CD4-positive, CD25-positive, alpha-beta regulatory T cell (primary cell): ENCODE measurements at regions not wholly inside any gene's neighbourhood (a gene's known extent, or its start where the extent isn't known, plus 50 kb on each side); places are given as distances from the start of the nearest gene placed in this dataset.

Experiments
- ATAC-seq, 2 donors: fragments of 150-1000 bp; cut with Tn5 transposase; one replicate each; pipeline ENCODE4 v1.10.0; 2021; ENCODE audit warnings: low read depth in 2 of 2, moderate number of reproducible peaks in 2 of 2, moderate library complexity in 1 of 2
- DNase-seq, 3 donors: peaks; one replicate each; pipeline versions ENCODE4 v3.0.0 to v3.0.0-alpha.2; 2012 to 2022; ENCODE audit warnings: mixed read lengths in 1 of 3
- H3K27ac ChIP-seq: one replicate; pipeline ENCODE4 v1.7.0; 2013; ENCODE audit warnings: mild to moderate bottlenecking, low read length; ENCODE audit not compliant: insufficient read depth, poor library complexity, severe bottlenecking
- H3K27me3 ChIP-seq: one replicate; pipeline ENCODE4 v1.7.0; 2013; ENCODE audit warnings: low read length; ENCODE audit not compliant: control insufficient read depth, insufficient read depth
- H3K36me3 ChIP-seq: one replicate; pipeline ENCODE4 v1.7.0; 2013; ENCODE audit warnings: mild to moderate bottlenecking, low read length, moderate library complexity; ENCODE audit not compliant: control insufficient read depth, insufficient read depth
- H3K4me1 ChIP-seq: 2 replicates; pipeline ENCODE4 v1.7.0; 2013; ENCODE audit warnings: mild to moderate bottlenecking, low read length; ENCODE audit not compliant: insufficient read depth, control insufficient read depth, poor library complexity, severe bottlenecking
- H3K4me3 ChIP-seq: one replicate; pipeline ENCODE4 v1.7.0; 2013; ENCODE audit warnings: low read depth, mild to moderate bottlenecking, low read length, moderate library complexity
- H3K9me3 ChIP-seq, 2 experiments: 1 replicate in 1 of 2; 2 replicates in 1 of 2; pipeline ENCODE4 v1.7.0; 2013; ENCODE audit warnings: low read length in 2 of 2, mild to moderate bottlenecking in 1 of 2, moderate library complexity in 1 of 2; ENCODE audit not compliant: control insufficient read depth in 2 of 2
- H3K27ac Mint-ChIP-seq, 3 donors: one replicate each; pipeline ENCODE4 v1.8.0; 2020 to 2022; ENCODE audit warnings: mild to moderate bottlenecking in 3 of 3, mixed read lengths in 3 of 3, moderate library complexity in 2 of 3
- H3K27me3 Mint-ChIP-seq: one replicate; pipeline ENCODE4 v1.8.0; 2022; ENCODE audit warnings: mild to moderate bottlenecking, mixed read lengths
- H3K36me3 Mint-ChIP-seq: one replicate; pipeline ENCODE4 v1.8.0; 2020; ENCODE audit warnings: mixed read lengths
- H3K4me1 Mint-ChIP-seq, 4 donors: one replicate each; pipeline ENCODE4 v1.8.0; 2020 to 2022; ENCODE audit warnings: mixed read lengths in 4 of 4, mild to moderate bottlenecking in 1 of 4
- H3K4me3 Mint-ChIP-seq, 4 donors: one replicate each; pipeline ENCODE4 v1.8.0; 2020 to 2022; ENCODE audit warnings: mild to moderate bottlenecking in 4 of 4, mixed read lengths in 4 of 4, moderate library complexity in 3 of 4
- H3K9me3 Mint-ChIP-seq, 7 donors: one replicate each; pipeline ENCODE4 v1.8.0; 2020 to 2022; ENCODE audit warnings: mixed read lengths in 7 of 7, mild to moderate bottlenecking in 3 of 7, moderate library complexity in 2 of 7

- DNase-seq, result no peak
- Mint-ChIP-seq H3K27me3 (no peaks in the 10 kb centered on the region), H3K4me3 (no peak overlapping the region), H3K27ac (no peak overlapping the region), H3K9me3 (peaks cover 0 to 9% (median 1%) of the 10 kb centered on the region in 7 donors), H3K36me3 (no peaks in the 10 kb centered on the region), H3K4me1 (no peaks in the 10 kb centered on the region)
- Histone ChIP-seq H3K9me3 (no peaks in the 10 kb centered on the region), H3K27ac (no peak overlapping the region), H3K4me1 (no peaks in the 10 kb centered on the region), H3K4me3 (no peak overlapping the region), H3K36me3 (no peaks in the 10 kb centered on the region), H3K27me3 (no peaks in the 10 kb centered on the region)
- ATAC-seq, result no peak
Observed at GRCh38 chr12:72723732-72724131, 451.6 kb downstream of the TRHDE start.

GRCh38 chr12:72729451-72730010, 457.4 kb downstream of the TRHDE start:
- Histone ChIP-seq H3K27ac (no peak overlapping the region), H3K36me3 (no peaks in the 10 kb centered on the region), H3K4me1 (no peaks in the 10 kb centered on the region), H3K4me3 (no peak overlapping the region), H3K27me3 (no peaks in the 10 kb centered on the region), H3K9me3 (no peaks in the 10 kb centered on the region)
- Mint-ChIP-seq H3K27ac (no peak overlapping the region), H3K4me3 (no peak overlapping the region), H3K4me1 (no peaks in the 10 kb centered on the region), H3K9me3 (peaks cover 0 to 15% (median 5%) of the 10 kb centered on the region in 7 donors), H3K36me3 (no peaks in the 10 kb centered on the region), H3K27me3 (no peaks in the 10 kb centered on the region)
- ATAC-seq (no peak), DNase-seq (no peak)

DNA sequence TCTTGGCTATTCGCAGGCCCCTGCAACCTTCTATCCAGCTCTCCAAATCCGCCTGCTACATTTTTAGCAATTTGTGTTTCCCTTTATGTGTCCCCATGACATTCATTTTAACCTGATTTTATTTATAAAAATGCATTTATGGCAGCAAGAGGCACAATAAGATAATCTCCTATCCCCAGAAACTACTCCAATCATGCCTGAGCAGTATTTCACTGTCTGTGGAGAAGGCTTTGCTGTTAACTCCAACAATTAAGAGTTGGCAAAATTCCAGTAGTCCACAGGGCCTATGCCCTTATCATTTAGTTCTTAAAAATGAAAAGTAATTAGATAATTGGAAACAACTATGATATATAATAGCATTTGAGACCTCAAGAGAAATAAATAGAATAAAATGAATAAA, 462.4 kb downstream of the TRHDE start:
- Histone ChIP-seq H3K9me3 (no peaks in the 10 kb centered on the region), H3K36me3 (no peaks in the 10 kb centered on the region), H3K4me3 (no peak overlapping the region), H3K27ac (no peak overlapping the region), H3K4me1 (no peaks in the 10 kb centered on the region), H3K27me3 (no peaks in the 10 kb centered on the region)
- DNase-seq, result no peak
- H3K4me3 Mint-ChIP-seq, result no peak overlapping the region
- no peak for ATAC-seq
- H3K27ac Mint-ChIP-seq, result no peak overlapping the region
- no peaks in the 10 kb centered on the region for H3K4me1 Mint-ChIP-seq
- peaks cover 0 to 15% (median 6%) of the 10 kb centered on the region in 7 donors for H3K9me3 Mint-ChIP-seq
- no peaks in the 10 kb centered on the region for H3K36me3 Mint-ChIP-seq
- no peaks in the 10 kb centered on the region for H3K27me3 Mint-ChIP-seq

- no peaks in the 10 kb centered on the region for H3K27me3 ChIP-seq
- Mint-ChIP-seq H3K4me3 (no peak overlapping the region), H3K27ac (no peak overlapping the region), H3K27me3 (no peaks in the 10 kb centered on the region), H3K4me1 (no peaks in the 10 kb centered on the region), H3K36me3 (no peaks in the 10 kb centered on the region), H3K9me3 (peaks cover 3 to 27% (median 7%) of the 10 kb centered on the region in 7 donors)
- no peaks in the 10 kb centered on the region for H3K4me1 ChIP-seq
- H3K36me3 ChIP-seq, result no peaks in the 10 kb centered on the region
- no peak overlapping the region for H3K4me3 ChIP-seq
- no peak overlapping the region for H3K27ac ChIP-seq
- H3K9me3 ChIP-seq, result peaks cover 7 to 8% of the 10 kb centered on the region in 2 experiments
- ATAC-seq, result no peak
- no peak for DNase-seq
Observed at GRCh38 chr12:72738811-72739210, 466.6 kb downstream of the TRHDE start.

DNA sequence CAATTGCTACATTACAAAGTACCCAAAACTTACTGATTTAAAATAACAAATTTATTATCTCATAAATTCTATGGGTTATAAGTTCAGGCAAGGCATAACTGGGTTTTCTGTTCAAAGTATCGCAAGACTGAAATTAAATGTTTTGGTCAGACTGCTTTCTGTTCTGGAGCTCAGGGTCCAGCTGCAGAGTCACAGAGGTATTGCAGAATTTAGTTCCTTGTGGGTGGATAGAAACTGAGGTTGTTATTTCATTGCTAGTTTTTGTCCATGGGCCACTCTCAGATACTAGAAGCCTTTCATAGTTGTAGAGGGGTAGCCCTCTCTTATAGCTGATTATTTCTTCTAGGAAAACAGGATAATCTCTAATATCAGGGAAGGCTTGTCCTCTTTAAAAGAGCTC, 467.9 kb downstream of the TRHDE start:
- peaks cover 7 to 8% of the 10 kb centered on the region in 2 experiments for H3K9me3 ChIP-seq
- peaks cover 0 to 34% (median 10%) of the 10 kb centered on the region in 7 donors for H3K9me3 Mint-ChIP-seq

DNA sequence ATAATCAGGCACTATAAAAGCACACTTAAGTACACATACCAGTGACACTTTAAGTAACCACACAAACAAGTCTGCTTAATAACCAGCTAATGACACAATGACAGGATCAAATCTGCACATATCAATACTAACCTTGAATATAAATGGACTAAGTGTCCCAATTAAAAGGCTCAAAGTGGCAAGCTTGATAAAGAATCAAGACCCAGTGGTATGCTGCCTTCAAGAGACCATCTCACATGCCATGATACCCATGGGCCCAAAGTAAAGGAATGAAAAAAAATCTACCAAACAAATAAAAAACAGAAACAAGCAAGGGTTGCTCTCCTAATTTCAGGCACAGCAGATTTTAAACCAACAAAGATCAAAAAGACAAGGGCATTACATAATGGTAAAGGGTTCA, 470.4 kb downstream of the TRHDE start:
- Histone ChIP-seq H3K36me3 (no peaks in the 10 kb centered on the region), H3K9me3 (peaks cover 7 to 8% of the 10 kb centered on the region in 2 experiments), H3K4me1 (no peaks in the 10 kb centered on the region), H3K27me3 (no peaks in the 10 kb centered on the region), H3K4me3 (no peak overlapping the region), H3K27ac (no peak overlapping the region)
- ATAC-seq (no peak), DNase-seq (no peak)
- Mint-ChIP-seq H3K9me3 (peaks cover 0 to 34% (median 10%) of the 10 kb centered on the region in 7 donors), H3K27me3 (no peaks in the 10 kb centered on the region), H3K36me3 (no peaks in the 10 kb centered on the region), H3K4me3 (no peak overlapping the region), H3K4me1 (no peaks in the 10 kb centered on the region), H3K27ac (no peak overlapping the region)

More for the DNA sequence above, 467.9 kb downstream of the TRHDE start:
- DNase-seq (no peak), ATAC-seq (no peak)
- no peaks in the 10 kb centered on the region for H3K27me3 Mint-ChIP-seq
- Histone ChIP-seq H3K36me3 (no peaks in the 10 kb centered on the region), H3K4me3 (no peak overlapping the region), H3K4me1 (no peaks in the 10 kb centered on the region), H3K27me3 (no peaks in the 10 kb centered on the region), H3K27ac (no peak overlapping the region)
- no peak overlapping the region for H3K4me3 Mint-ChIP-seq
- H3K36me3 Mint-ChIP-seq, result no peaks in the 10 kb centered on the region
- no peak overlapping the region for H3K27ac Mint-ChIP-seq
- H3K4me1 Mint-ChIP-seq, result no peaks in the 10 kb centered on the region

DNA sequence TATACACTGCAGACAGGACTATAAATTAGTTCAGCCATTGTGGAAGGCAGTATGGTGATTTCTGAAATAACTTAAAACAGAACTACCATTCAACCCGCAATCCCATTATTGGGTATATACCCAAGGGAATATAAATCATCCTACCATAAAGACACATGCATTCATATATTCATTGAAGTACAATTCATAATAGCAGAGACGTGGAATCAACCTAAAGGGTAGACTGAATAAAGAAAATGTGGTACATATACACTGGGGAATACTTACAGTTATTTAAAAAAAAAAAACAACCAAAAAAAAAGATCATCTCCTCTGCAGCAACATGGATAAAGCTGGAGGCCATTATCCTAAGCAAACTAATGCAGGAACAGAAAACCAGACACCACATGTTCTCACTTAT, 473.9 kb downstream of the TRHDE start:
- no peak overlapping the region for H3K27ac ChIP-seq
- no peaks in the 10 kb centered on the region for H3K27me3 Mint-ChIP-seq
- H3K36me3 Mint-ChIP-seq, result no peaks in the 10 kb centered on the region
- no peaks in the 10 kb centered on the region for H3K4me1 ChIP-seq
- DNase-seq, result no peak
- H3K27ac Mint-ChIP-seq, result no peak overlapping the region
- H3K36me3 ChIP-seq, result no peaks in the 10 kb centered on the region
- peaks cover 0 to 45% (median 10%) of the 10 kb centered on the region in 7 donors for H3K9me3 Mint-ChIP-seq
- no peaks in the 10 kb centered on the region for H3K4me1 Mint-ChIP-seq
- no peak for ATAC-seq
- H3K27me3 ChIP-seq, result no peaks in the 10 kb centered on the region
- H3K9me3 ChIP-seq, result peaks cover 6 to 8% of the 10 kb centered on the region in 2 experiments
- no peak overlapping the region for H3K4me3 Mint-ChIP-seq
- no peak overlapping the region for H3K4me3 ChIP-seq

DNA sequence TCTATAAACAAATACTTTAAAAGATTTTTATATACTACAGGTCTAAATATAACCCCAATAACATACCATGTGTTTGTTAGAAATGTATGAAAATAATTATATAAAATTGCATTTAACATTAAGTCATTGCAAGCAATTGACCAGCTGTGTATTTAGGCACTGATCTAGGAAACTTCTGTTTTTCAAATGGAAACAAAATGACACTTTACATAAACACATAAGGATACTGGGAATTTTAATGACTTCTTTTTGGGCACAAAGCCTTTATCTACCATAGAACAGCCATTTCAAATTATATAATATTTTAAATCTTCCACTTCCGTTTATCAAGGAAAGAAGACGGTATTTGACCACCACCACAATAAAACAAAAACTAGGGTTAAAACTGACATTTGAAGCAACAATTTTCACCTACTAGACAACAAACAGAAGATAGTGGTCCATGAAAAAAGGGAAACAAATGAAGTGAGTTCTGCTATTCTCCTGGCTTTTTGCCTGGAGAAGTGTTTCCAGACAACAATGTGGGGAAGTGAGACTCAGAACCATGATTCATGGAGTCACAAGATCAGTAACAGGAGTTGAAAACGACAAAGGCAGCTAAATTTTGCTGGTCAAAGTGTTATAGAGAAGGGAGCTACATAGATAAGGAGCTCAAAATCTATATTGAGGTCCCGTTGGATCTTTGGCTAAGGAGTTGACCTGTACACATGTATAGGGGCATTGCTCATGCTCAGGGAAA, 475.1 kb downstream of the TRHDE start:
- Histone ChIP-seq H3K9me3 (peaks cover 0 to 4% of the 10 kb centered on the region in 2 experiments), H3K27me3 (no peaks in the 10 kb centered on the region), H3K4me1 (no peaks in the 10 kb centered on the region), H3K27ac (no peak overlapping the region), H3K4me3 (no peak overlapping the region), H3K36me3 (no peaks in the 10 kb centered on the region)
- Mint-ChIP-seq H3K36me3 (no peaks in the 10 kb centered on the region), H3K27ac (no peak overlapping the region), H3K4me1 (no peaks in the 10 kb centered on the region), H3K4me3 (no peak overlapping the region), H3K27me3 (no peaks in the 10 kb centered on the region), H3K9me3 (peaks cover 0 to 40% (median 5%) of the 10 kb centered on the region in 7 donors)
- no peak for ATAC-seq
- DNase-seq, result no peak
